ENCODE measurements at regions not wholly inside any gene's neighbourhood (a gene's known extent, or its start where the extent isn't known, plus 50 kb on each side); places are given as distances from the start of the nearest gene placed in this dataset.
A peak's percentile ranks its signal among the peaks of the same experiment; 100 is the strongest.

DNA sequence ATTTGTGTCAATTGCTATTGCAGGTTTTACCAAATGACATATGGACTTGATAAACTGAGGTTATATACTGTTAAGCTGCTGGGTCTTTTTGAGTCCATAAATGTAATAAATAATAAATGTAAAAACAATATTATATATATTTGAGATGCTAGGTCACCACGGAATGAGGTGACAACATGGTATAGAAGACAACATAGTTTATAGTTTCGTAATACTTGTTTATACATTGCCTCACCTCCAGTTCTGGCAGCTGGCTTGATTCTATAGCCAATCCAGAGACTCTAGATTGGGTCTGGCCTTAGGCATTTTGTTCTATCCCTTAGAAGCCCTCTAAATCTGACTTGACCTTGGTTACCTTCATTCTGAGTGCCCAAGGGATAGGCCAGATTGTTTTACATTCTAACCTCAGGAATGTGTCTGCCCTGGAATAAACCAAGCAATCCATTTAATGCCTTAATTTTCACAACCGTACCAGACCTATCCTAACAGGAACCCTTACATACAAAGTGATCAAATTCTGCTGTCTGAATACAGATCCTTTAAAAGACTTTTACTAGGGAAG is 61.5 kb upstream of the STXBP5 start:
- Histone ChIP-seq H3K4me2 (ENCODE audit: low read depth, low read length) (no peak overlapping the region), H3K27me3 (ENCODE audit: control insufficient read depth in 1 of 2, insufficient read depth in 2 of 2, low read length in 2 of 2) (no peaks in the 10 kb centered on the region), H3K4me3 (replicated peaks in 1 of 3; ENCODE audit: insufficient read depth in 1 of 3, low read depth in 2 of 3, low read length in 3 of 3) (no peak overlapping the region), H4K20me1 (ENCODE audit: insufficient read depth, low read length) (no peaks in the 10 kb centered on the region), H2AFZ (ENCODE audit: low read length) (no peak overlapping the region), H3K4me1 (ENCODE audit: insufficient read depth, low read length) (no peaks in the 10 kb centered on the region), H3K27ac (ENCODE audit: extremely low read length, insufficient read depth, low read length) (no peak overlapping the region), H3K79me2 (ENCODE audit: insufficient read depth, low read length) (no peaks in the 10 kb centered on the region), H3K36me3 (replicated peaks in 1 of 2; ENCODE audit: control insufficient read depth in 1 of 2, insufficient read depth in 2 of 2, low read length in 2 of 2) (no peaks in the 10 kb centered on the region), H3K9me3 (ENCODE audit: low read length) (no peaks in the 10 kb centered on the region), H3K9ac (ENCODE audit: insufficient read depth, low read depth, low read length) (no peak overlapping the region)
- WGBS (ENCODE audit: low lambda C conversion rate), result 26% methylated on average over 3 of the region's 3 CpGs
- ChIA-PET POLR2A (no interaction called here), CTCF (ENCODE audit: low intra/inter-chr PET ratio, low total read pairs) (no interaction called here)
- TF ChIP-seq CEBPB (IDR thresholded peaks at IDR 0.05; ENCODE audit: borderline replicate concordance, low read depth, low read length) (peak; percentile 35; the same call in 1 of the 2 replicates), RARG (CRISPR knock-in tag; IDR thresholded peaks at IDR 0.05; ENCODE audit: low read depth) (no peak)
- BruUV-seq (replicated peaks), result no TSS peak
- FAIRE-seq, result no peak
- no peak for ATAC-seq
- intact Hi-C loops (cut with micrococcal nuclease; ENCODE audit: unreplicated experiment), result no loop called here
- in situ Hi-C loops (cut with HindIII; ENCODE audit: extremely low pct_ligation_motif_present, low pct_unique_long_range_greater_than_20kb), result no loop called here
- no peak for DNase-seq (ENCODE audit: low spot score)

DNA sequence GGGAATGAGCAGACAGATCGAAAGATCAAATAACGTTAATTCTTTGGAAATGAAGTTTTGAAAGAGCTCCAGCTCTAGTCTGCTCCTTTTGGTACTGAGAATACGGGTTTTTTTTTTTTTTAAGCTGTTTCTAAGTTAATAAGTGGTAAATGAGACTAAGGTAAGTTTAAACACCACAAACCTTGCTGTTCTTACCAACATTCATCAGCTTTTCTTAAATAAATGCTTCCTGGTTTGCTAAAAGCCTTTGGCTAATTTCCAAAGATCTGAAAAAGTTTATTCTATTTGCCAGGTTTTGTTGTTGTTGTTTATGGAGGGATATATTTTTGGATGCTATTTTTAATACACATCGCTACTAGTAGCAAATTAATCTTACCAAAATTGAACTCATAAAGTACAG is 55.1 kb upstream of the STXBP5 start:
- Histone ChIP-seq H3K36me3 (replicated peaks in 1 of 2; ENCODE audit: control insufficient read depth in 1 of 2, insufficient read depth in 2 of 2, low read length in 2 of 2) (no peaks in the 10 kb centered on the region), H3K4me3 (replicated peaks in 1 of 3; ENCODE audit: insufficient read depth in 1 of 3, low read depth in 2 of 3, low read length in 3 of 3) (no peak overlapping the region), H3K4me1 (ENCODE audit: insufficient read depth, low read length) (no peaks in the 10 kb centered on the region), H3K27ac (ENCODE audit: extremely low read length, insufficient read depth, low read length) (no peak overlapping the region), H4K20me1 (ENCODE audit: insufficient read depth, low read length) (no peaks in the 10 kb centered on the region), H3K9ac (ENCODE audit: insufficient read depth, low read depth, low read length) (no peak overlapping the region), H2AFZ (ENCODE audit: low read length) (no peak overlapping the region), H3K4me2 (ENCODE audit: low read depth, low read length) (no peak overlapping the region), H3K27me3 (ENCODE audit: control insufficient read depth in 1 of 2, insufficient read depth in 2 of 2, low read length in 2 of 2) (no peaks in the 10 kb centered on the region; a peak in 1 of 5 replicates), H3K79me2 (ENCODE audit: insufficient read depth, low read length) (no peaks in the 10 kb centered on the region), H3K9me3 (ENCODE audit: low read length) (no peaks in the 10 kb centered on the region)
- in situ Hi-C loops (cut with HindIII; ENCODE audit: extremely low pct_ligation_motif_present, low pct_unique_long_range_greater_than_20kb), result no loop called here
- no peak for TF ChIP-seq ZSCAN22 (CRISPR knock-in tag; IDR thresholded peaks at IDR 0.05)
- no peak for TF ChIP-seq EHMT2 (IDR thresholded peaks at IDR 0.05; ENCODE audit: borderline replicate concordance, low read depth, low read length)
- no peak for TF ChIP-seq KAT7 (CRISPR knock-in tag; IDR thresholded peaks at IDR 0.05; ENCODE audit: borderline replicate concordance)
- TF ChIP-seq, protein P1, sequence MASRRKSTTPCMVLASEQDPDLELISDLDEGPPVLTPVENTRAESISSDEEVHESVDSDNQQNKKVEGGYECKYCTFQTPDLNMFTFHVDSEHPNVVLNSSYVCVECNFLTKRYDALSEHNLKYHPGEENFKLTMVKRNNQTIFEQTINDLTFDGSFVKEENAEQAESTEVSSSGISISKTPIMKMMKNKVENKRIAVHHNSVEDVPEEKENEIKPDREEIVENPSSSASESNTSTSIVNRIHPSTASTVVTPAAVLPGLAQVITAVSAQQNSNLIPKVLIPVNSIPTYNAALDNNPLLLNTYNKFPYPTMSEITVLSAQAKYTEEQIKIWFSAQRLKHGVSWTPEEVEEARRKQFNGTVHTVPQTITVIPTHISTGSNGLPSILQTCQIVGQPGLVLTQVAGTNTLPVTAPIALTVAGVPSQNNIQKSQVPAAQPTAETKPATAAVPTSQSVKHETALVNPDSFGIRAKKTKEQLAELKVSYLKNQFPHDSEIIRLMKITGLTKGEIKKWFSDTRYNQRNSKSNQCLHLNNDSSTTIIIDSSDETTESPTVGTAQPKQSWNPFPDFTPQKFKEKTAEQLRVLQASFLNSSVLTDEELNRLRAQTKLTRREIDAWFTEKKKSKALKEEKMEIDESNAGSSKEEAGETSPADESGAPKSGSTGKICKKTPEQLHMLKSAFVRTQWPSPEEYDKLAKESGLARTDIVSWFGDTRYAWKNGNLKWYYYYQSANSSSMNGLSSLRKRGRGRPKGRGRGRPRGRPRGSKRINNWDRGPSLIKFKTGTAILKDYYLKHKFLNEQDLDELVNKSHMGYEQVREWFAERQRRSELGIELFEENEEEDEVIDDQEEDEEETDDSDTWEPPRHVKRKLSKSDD (CRISPR knock-in tag; IDR thresholded peaks at IDR 0.05; ENCODE audit: low read depth), result no peak
- TF ChIP-seq HOXA5 (CRISPR knock-in tag; IDR thresholded peaks at IDR 0.05), result no peak
- TF ChIP-seq SRSF4 (IDR thresholded peaks at IDR 0.05; ENCODE audit: low read depth, low read length, poor library complexity, severe bottlenecking), result no peak
- TF ChIP-seq ZBTB7A (CRISPR knock-in tag; IDR thresholded peaks at IDR 0.05), result no peak
- TF ChIP-seq ZNF235 (CRISPR knock-in tag; IDR thresholded peaks at IDR 0.05; ENCODE audit: borderline replicate concordance), result no peak
- no peak for TF ChIP-seq MTF1 (CRISPR knock-in tag; IDR thresholded peaks at IDR 0.05)
- no peak for TF ChIP-seq REPIN1 (CRISPR knock-in tag; IDR thresholded peaks at IDR 0.05; ENCODE audit: borderline replicate concordance, low read depth)
- no peak for TF ChIP-seq ZEB1 (IDR thresholded peaks at IDR 0.05; ENCODE audit: insufficient replicate concordance, low read depth)
- TF ChIP-seq REXO4 (CRISPR knock-in tag; IDR thresholded peaks at IDR 0.05; ENCODE audit: borderline replicate concordance), result no peak
- TF ChIP-seq HOXA7 (CRISPR knock-in tag; IDR thresholded peaks at IDR 0.05), result no peak
- TF ChIP-seq ETV5 (CRISPR knock-in tag; IDR thresholded peaks at IDR 0.05; ENCODE audit: borderline replicate concordance), result no peak
- no peak for TF ChIP-seq MBNL3 (CRISPR knock-in tag; conservative IDR thresholded peaks at IDR 0.05)
- no peak for TF ChIP-seq CC2D1A (CRISPR knock-in tag; IDR thresholded peaks at IDR 0.05)
- no peak for TF ChIP-seq PPARG (CRISPR knock-in tag; conservative IDR thresholded peaks at IDR 0.05)
- no peak for FAIRE-seq
- POLR2A ChIA-PET, result interaction anchor here (1.3 kb wide), 1 partner anchor 14 kb away, joined by 3 read pairs; no protein-coding TSS in a partner anchor
- intact Hi-C loops (cut with micrococcal nuclease; ENCODE audit: unreplicated experiment), result no loop called here
- WGBS (ENCODE audit: low lambda C conversion rate), result 41% methylated on average over 4 of the region's 4 CpGs
- no peak for DNase-seq (ENCODE audit: low spot score)
- no TSS peak for BruUV-seq (replicated peaks)
- no peak for ATAC-seq
- CTCF ChIA-PET (ENCODE audit: low intra/inter-chr PET ratio, low total read pairs), result no interaction called here
